Fibroblast of pulmonary artery (primary cell): ENCODE measurements at regions not wholly inside any gene's neighbourhood (a gene's known extent, or its start where the extent isn't known, plus 50 kb on each side); places are given as distances from the start of the nearest gene placed in this dataset.

Experiments used
- DNase-seq: peaks from one replicate; pipeline ENCODE4 v3.0.0-alpha.2; 2010; ENCODE audit warnings: low read depth
- H3K4me3 ChIP-seq: replicated peaks from 2 replicates; pipeline ENCODE4 v1.5.1; 2011; ENCODE audit warnings: low read depth, mild to moderate bottlenecking, control low read depth, low read length, moderate library complexity
- TF ChIP-seq, protein P1 (sequence below): IDR thresholded peaks from 2 replicates; pipeline ENCODE4 v1.5.1; 2011; ENCODE audit warnings: mild to moderate bottlenecking, control low read depth, low read length, inconsistent platforms; ENCODE audit errors: missing control alignments

DNA sequence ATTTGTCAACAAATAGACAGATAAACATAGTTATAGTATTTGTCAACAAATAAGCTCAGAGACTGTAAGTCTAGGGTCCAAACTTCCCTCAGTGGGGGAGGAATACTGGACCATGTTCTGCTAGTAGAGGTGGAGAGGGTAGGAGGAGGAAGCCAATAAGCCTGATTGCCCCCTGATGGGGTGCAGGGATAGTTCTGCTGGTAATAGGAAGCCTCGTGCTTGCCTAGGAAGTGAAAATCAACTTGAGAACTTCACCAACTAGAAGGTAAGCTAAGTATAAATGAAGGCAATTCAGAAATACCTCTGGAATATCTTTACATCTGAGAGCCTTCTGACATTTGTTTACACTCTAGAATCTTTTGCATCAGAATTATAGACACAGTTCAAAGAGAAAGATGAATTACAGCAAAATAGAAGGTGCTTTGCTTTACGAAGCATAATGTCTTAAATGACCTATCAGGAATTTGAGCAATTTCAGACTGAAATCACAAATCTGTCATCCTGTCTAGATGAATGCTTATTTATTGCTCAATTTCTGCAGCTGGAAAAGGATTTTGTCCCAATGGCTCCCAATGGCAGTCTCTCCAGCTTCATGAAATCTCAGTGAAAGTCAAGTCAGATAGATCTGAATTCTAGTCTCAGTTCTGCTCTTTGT, 225.6 kb upstream of the TBC1D5 start:
- TF ChIP-seq, protein P1, sequence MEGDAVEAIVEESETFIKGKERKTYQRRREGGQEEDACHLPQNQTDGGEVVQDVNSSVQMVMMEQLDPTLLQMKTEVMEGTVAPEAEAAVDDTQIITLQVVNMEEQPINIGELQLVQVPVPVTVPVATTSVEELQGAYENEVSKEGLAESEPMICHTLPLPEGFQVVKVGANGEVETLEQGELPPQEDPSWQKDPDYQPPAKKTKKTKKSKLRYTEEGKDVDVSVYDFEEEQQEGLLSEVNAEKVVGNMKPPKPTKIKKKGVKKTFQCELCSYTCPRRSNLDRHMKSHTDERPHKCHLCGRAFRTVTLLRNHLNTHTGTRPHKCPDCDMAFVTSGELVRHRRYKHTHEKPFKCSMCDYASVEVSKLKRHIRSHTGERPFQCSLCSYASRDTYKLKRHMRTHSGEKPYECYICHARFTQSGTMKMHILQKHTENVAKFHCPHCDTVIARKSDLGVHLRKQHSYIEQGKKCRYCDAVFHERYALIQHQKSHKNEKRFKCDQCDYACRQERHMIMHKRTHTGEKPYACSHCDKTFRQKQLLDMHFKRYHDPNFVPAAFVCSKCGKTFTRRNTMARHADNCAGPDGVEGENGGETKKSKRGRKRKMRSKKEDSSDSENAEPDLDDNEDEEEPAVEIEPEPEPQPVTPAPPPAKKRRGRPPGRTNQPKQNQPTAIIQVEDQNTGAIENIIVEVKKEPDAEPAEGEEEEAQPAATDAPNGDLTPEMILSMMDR, result no peak
- H3K4me3 ChIP-seq, result no peak overlapping the region
- no peak for DNase-seq

DNA sequence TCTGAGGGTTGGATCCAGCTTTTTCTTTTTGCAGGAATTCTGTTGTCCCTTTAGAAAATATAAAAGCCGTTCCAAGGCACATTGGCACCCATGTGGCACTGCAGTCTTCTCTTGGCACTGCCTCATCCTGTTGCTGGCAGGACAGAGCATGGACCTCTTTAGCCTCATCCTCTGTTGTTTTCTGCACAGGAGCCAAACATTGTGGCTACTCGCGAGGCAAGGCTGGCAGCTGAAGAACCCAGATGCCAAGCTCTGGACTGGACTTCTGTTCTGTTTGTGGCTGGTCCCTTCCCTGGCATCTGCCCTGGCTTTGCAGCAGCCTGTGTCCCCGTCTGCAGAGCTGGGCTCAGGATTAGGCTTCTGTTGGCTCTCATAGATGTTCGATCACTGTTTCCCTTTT, 224.7 kb upstream of the TBC1D5 start:
- DNase-seq, result no peak
- no peak overlapping the region for H3K4me3 ChIP-seq
- TF ChIP-seq, protein P1, result no peak

DNA sequence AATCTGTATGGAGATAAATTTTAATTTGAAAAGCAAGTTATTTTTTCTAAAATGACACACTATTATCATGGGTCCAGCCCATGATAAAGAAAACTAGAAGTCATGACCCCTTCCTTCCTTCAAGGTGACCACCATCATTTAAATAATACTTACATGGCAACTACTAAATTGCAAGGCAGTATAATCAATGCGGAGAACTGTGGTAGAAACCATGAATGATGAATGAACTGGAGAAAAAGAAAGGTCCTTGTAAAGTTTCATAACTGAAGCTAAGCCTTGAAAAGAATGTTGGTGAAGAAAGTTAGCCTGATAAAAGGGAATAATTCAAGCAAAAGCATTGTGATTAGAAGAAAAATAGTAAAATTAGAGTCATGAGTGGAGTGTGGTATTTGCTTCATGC, 222.9 kb upstream of the TBC1D5 start:
- DNase-seq, result no peak
- TF ChIP-seq, protein P1, result no peak
- H3K4me3 ChIP-seq, result no peak overlapping the region

DNA sequence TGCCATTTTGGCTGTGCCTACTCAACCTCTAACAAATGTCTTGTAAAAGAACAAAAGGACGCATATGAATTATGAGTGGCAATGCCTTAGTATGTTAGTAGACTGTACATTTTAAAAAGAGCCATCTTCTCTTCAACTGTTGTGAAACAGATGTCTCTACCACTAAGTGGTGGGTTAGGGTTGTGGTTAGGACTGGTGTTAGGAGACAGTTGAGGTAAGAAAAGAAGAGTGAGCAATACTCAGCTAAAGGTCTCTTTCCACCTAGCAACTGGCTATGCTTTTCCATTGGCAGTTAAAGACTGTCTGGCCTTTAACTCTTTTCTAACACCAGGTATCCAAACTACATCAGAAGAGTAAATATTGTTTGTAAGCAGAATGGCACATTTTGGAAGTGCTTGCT, 221.7 kb upstream of the TBC1D5 start:
- H3K4me3 ChIP-seq, result no peak overlapping the region
- TF ChIP-seq, protein P1, result no peak
- no peak for DNase-seq

DNA sequence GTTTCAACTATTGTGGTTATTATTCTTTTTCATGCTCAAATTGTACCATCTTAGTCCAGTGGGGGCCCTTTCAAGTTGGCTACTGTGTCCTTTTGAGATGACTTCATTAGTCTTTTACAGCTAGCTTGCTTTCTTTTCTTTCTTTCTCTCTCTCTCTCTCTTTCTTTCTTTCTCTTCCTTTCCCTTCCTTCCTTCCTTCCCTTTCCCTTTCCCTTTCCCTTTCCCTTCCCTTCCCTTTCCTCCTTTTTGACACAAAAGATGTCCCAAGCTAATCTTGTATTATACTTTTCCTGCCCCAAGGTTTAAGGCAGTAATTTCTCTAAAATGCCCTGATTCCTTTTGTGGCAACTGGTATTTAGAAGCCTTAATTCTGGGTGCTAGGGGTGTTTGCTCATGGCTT, 213.0 kb upstream of the TBC1D5 start:
- DNase-seq, result no peak
- H3K4me3 ChIP-seq, result no peak overlapping the region
- TF ChIP-seq, protein P1, result no peak

DNA sequence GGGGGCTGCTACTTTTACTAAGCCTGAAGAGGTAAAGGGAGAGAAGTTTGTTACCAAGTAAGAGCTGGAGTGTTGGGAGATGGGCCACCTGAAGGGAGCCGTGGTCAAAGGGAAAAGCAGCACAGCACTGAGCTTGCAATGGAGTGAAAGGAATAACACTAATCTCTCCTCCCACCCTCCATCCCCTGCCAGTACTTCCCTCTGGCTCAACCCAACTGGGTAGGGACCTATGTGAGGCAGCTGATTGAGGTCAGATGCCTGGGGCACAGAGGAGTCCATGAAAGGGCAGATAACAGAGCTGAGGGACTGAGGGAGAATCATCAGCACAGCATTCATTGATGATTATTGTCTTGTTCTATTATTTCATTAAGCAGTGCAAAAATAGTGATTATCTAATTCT, 212.4 kb upstream of the TBC1D5 start:
- TF ChIP-seq, protein P1, result no peak
- no peak overlapping the region for H3K4me3 ChIP-seq
- DNase-seq, result no peak

DNA sequence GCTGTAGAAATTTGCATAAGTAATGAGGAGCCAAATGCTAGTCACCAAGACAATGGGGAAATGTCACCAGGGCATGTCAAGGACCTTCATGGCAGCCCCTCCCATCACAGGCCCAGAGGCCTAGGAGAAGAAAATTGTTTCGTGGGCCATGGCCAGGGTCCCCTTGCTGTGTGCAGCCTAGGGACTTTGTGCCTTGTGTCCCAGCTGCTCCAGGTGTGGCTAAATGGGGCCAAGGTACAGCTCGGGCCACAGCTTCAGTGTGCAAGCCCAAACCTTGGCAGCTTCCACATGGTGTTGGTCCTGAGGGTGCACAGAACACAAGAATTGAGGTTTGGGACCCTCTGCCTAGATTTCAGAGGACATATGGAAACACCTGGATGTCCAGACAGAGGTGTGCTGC, 208.8 kb upstream of the TBC1D5 start:
- no peak for DNase-seq
- TF ChIP-seq, protein P1, result no peak
- no peak overlapping the region for H3K4me3 ChIP-seq
